ENCODE measurements at regions not wholly inside any gene's neighbourhood (a gene's known extent, or its start where the extent isn't known, plus 50 kb on each side); places are given as distances from the start of the nearest gene placed in this dataset.

DNA sequence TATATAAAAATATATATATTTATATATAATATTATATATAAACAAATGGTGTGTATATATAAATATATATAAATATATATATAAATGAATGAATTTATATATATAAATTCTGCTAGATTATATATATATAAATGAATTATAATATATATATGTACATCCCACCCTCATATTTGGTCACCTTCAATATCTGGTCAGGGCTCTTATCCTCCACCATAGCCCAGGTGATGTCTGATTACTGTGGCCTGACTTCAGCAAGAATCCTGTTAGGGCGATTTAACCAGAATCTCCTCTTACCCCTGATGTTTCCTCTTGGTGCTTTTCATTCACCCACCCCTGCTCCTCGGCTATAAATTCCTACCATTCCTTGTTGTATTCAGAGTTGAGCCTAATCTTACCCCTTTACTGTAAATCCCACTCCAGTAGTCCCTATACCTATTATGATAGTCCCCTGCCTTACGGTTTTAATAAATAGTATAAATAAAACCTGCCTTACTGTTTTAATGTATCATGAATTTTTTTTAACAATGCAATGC is 439.6 kb downstream of the PLOD2 start:
- DNase-seq (ENCODE audit: low read depth): no peak

DNA sequence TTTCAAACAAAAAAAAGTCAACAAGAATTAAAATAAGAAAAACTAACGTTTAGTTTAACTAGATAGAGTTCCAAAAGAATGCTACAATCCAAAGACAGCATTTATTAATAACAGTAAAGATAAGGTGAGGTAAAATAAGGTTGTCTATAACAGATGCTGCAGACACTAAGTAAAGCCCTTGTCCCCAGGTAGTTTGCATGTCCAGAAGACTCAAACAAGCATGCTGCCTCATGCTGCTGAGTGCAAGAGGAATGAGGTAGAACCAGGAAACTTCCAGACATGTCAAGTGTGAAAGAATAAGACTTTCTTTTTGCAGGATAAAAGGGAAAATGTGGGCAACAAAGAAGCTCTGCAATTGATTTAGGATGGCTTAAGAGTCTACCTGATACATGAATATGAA is 439.2 kb downstream of the PLOD2 start:
- DNase-seq (ENCODE audit: low read depth): no peak

- DNase-seq (ENCODE audit: low read depth): peak; percentile 92
Observed at GRCh38 chr3:145727476-145727875, 433.5 kb downstream of the PLOD2 start.

DNA sequence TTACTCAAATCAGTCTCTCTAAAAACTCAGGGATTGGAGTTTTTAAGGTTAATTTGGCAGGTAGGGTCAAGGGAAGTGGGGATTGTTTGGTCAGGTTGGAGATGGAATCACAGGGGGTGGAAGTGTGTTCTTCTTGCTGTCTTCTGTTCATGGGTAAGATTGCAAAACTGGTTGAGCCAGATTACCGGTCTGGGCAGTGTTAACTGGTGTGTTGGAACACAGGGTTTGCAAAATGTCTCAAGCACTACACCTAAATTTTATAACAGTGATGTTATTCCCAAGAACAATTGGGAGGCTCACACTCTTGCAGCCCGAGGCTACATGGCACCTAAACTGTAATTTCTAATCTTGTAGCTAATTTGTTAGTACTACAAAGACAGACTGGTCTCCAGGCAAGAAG is 425.4 kb downstream of the PLOD2 start:
- no peak for DNase-seq (ENCODE audit: low read depth)

GRCh38 chr3:145737952-145738351 is 423.0 kb downstream of the PLOD2 start:
- no peak for DNase-seq (ENCODE audit: low read depth)

DNA sequence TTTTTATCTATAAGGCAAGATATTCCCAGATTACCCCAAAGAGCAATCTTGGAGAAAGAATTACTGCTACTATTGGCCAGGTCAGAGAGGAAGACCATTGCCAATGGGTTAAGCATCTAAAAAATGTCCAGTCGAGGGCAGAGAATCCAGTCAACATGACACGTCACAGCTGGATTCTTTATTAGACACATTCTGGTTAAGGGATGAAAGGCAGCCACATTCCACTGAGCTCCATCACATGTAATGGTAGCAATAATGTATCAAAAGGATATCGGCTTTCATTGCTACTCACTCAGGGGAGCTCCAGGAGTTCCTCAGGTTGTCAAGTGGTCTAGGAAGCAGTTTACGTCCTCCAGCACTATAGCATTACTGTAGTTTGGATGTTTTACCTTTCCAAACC is 421.1 kb downstream of the PLOD2 start:
- DNase-seq (ENCODE audit: low read depth): no peak

GRCh38 chr3:145750657-145751056 is 410.3 kb downstream of the PLOD2 start:
- DNase-seq (ENCODE audit: low read depth): no peak

GRCh38 chr3:145752576-145752975 is 408.4 kb downstream of the PLOD2 start:
- no peak for DNase-seq (ENCODE audit: low read depth)

DNA sequence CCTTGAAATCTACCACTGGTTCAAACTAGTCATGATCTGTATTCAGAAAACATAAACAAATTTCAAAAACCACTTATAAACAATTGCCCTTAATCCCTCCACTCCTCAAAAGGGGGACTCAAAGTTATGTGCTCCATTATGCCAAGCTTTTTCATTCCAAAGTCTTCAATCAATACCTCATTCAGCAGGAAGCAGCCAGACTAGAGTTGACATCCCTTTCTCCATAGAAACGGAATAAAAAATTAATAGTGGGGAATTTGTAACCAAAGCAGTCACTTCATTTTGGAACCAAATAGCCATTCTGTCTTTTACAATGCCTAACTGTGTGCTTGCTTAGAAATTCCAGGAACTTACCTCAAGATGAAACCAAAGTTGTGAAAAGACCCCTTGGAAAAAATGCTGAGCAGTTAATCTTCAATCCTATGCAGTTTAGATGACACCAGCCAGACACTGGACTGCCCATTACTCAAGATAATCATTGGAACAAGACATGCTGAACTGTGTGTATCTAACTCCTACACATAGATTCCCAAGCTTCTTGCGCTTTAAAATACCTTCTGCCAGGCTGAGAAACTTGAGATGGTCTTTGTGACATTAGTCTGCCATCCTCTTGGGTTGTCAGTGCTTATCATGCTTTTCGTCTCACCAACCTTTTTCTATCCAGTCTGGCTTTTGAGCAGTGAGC is 406.2 kb downstream of the PLOD2 start:
- DNase-seq (ENCODE audit: low read depth): no peak

- no peak for DNase-seq (ENCODE audit: low read depth)
Observed at GRCh38 chr3:145760036-145760435, 400.9 kb downstream of the PLOD2 start.

GRCh38 chr3:145767909-145768308 is 393.1 kb downstream of the PLOD2 start:
- peak; percentile 4 for DNase-seq (ENCODE audit: low read depth)

- peak; percentile 69 for DNase-seq (ENCODE audit: low read depth)
Observed at GRCh38 chr3:145776782-145777408, 384.1 kb downstream of the PLOD2 start.

GRCh38 chr3:145780301-145780700 is 380.7 kb downstream of the PLOD2 start:
- no peak for DNase-seq (ENCODE audit: low read depth)

DNA sequence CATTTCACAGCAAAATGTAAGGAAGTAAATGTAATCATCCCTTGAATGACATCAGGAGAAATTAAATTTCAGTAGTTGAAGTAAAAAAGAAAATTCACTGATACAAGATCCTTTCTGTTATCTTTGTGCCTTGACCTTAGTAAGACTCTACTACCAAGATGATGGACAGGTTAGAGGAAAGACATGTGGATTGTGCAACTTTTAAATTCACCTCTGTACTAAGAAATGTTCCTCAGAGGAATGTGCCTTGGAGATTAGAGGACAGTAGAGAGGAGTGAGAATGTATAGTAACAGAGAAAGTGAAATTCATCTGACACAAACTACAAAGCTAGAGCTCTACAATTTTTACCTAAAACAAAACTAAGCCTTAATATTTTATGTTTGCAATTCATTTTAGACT is 375.3 kb downstream of the PLOD2 start:
- no peak for DNase-seq (ENCODE audit: low read depth)

DNA sequence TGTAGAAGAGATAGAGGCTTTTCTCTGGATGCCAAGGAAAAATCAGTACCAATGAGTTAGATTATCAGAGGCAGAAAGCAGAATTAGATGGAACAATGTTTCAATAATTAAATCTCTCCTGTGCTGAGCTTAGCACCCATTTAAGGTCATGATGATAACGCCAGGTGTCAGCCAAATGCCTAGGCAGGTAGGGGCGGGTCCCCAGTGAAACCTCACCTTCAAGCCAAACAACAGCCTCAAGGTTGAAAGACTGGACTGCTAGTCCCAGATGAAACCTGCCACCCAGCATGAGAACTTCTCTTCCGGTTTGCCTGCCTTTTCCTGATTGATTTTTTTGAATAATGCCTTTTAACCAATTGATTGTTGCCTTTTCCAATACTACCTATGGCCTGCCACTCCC is 363.0 kb downstream of the PLOD2 start:
- DNase-seq (ENCODE audit: low read depth): no peak

DNA sequence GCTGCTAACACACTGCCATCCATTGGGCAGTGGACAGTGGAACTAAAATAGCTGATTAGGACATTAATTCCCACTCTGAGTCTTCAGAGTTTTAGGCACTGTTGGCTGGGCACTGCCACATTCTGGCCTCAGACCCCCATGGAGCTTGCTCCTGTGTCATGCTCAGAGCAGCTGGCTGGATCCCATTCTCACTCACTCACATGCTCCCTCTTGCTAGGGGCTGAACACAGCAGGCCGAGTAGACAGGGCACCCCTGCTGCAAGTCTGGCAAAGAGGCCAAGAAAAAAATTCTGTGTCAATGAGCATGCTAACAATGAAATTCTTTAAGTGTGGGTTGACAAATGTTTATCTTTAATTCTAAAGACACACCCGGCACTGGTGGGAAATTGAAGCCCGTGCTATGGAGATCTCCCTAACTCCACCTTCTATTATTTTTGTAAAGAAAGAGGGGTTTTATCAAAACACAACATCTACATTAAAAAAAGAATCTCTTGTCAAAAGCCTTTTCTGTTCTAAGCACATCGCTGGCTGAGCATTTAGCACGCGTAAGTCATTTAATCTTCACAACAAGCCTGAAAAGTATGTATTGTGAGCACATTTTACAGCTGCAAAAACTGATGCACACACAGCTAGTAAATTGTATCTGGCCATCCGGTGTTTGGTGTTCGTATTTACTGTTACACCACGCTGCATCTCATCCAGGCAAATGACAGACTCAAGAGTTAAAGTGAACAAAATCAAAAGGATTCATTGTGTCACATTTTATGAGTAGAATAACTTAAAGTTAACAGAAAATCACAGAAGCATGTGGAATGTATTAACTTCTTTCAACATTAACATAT is 362.1 kb downstream of the PLOD2 start:
- peak; percentile 24 for DNase-seq (ENCODE audit: low read depth)

GRCh38 chr3:145801696-145802095 is 359.3 kb downstream of the PLOD2 start:
- DNase-seq (ENCODE audit: low read depth): no peak

GRCh38 chr3:145807990-145808389 is 353.0 kb downstream of the PLOD2 start:
- peak; percentile 31 for DNase-seq (ENCODE audit: low read depth)

GRCh38 chr3:145812391-145812790 is 348.6 kb downstream of the PLOD2 start:
- DNase-seq (ENCODE audit: low read depth): no peak

DNA sequence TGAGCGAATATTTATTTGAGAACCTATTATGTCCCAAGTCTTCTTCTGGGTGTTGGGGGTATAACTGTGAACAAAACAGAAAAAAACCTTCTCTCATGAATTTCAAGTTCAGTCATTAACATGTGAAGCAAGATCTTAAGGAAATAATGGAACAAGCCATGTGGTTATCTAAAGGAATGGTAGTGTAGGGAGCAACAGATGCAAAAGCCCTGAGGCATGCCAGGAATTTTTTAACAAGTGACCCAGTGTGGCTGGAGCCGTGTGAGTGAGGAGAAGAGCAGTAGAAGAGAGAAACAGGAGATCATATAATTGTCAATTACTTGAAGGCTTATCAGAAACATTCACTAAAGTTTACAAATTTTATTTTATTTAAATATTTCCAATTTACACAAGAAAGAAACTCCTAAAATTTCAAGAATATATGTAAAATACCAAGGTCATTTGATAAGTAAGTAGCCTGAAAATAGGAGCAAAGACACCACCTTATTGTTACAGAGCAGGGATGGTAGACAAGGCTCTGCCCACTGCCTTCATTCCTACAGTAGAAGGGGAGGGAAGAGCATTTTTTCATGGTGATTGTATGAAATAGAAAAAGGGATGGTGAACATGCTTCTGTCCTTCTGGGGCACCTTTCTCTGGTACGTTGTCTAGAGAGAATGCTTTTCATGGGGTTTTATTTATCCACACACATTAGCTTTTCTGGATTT is 345.1 kb downstream of the PLOD2 start:
- DNase-seq (ENCODE audit: low read depth): no peak

DNA sequence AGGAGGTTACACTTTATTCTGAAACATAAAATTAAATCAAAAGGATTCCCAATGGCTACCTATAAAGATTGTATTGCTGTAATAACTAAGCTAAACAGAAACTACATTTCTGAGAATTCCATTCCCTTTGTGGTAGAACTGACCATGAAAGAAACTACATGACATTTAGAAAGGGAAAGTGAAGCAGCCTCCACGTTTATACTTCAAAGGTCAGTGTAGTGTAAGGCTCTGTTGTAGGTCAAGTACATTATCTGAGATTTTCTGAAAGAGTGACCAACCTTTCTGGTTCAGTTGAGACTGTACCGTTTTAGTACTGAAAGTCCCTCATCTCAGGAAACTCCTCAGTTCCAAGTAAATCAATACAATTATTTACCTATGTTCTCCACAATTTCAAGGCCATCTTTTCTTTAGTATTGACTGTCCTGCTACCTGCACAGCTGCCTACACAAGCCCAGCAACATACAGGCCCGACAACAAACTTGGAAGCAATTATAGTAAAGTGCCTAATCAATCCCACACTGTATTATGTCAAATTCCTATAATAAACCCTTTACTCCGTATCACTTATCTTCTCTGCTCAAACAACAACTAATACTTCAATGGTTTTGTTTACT is 343.0 kb downstream of the PLOD2 start:
- DNase-seq (ENCODE audit: low read depth): no peak

- DNase-seq (ENCODE audit: low read depth): no peak
Observed at GRCh38 chr3:145820170-145820569, 340.8 kb downstream of the PLOD2 start.
